Posterior cingulate gyrus (tissue), 11 donors: ENCODE measurements at regions not wholly inside any gene's neighbourhood (a gene's known extent, or its start where the extent isn't known, plus 50 kb on each side); places are given as distances from the start of the nearest gene placed in this dataset.
"Not testable (repeated sequence)": the region's sequence is repeated elsewhere in the genome, so short reads cannot be mapped to it uniquely, and the experiment has no call there.

Source experiments
- DNase-seq, 10 donors: peaks; one replicate each; pipeline versions ENCODE4 v3.0.0 to v3.0.0-alpha.2; 2020 to 2021; ENCODE audit warnings: mixed read lengths in 3 of 10
- intact Hi-C: fragments of 100-400 bp; cut with DNase I; formaldehyde crosslinking; loops from one replicate; pipeline ENCODE4 v1.15.1; 2023

DNA sequence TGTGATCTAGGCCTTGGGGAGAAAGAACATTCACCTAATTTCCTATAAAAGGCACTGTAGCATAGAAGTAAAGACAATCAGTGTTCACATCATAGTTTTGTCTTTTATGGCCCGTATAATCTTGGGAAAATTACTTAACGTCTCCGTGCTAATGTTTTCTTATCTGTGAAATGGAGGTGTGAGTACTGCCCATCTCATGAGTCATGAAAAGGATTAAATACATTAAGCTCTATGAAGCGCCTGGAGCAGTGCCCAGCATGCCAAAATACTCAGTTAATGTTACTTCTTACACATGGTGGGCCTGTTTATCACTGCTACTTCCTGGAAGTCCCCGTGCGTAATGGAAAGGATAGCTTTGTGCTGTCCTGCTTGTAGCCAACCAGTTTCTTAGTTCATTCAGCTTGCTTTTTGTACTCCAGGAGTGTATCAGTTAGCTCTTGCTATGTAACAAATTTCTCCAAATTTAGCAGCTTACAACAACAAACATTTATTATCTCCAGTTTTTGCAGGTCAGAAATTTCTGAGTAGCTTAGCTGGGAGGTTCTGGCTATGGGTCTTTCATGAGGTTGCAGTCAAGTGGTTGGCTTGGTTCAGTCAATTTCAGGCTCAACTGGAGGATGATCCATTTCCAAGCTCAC lies 103.6 kb upstream of the BMP2 start:
- DNase-seq: no peak
- intact Hi-C loops: no loop called here

DNA sequence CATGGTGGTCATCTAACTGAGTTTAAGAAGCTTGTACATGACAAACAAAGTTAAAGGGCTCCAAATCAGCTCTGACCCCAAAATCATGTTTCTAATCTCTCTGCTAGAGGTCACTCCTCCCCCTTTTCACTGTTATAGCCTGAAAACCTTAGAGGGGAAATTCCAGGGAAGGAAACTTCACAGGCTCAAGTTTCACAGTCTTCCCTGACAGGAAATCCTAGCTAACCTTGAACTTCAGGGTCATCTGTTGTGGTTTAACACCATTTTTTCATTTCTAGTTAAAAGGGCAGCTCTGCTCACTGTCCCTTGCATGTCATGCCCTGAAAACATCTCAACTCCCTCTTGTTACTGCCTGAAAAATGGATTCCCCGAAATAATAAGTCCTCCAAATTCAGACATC lies 104.4 kb upstream of the BMP2 start:
- DNase-seq: no peak
- intact Hi-C loops: no loop called here

GRCh38 chr20:6662309-6662708 lies 105.2 kb upstream of the BMP2 start:
- DNase-seq: no peak
- intact Hi-C loops: no loop called here

DNA sequence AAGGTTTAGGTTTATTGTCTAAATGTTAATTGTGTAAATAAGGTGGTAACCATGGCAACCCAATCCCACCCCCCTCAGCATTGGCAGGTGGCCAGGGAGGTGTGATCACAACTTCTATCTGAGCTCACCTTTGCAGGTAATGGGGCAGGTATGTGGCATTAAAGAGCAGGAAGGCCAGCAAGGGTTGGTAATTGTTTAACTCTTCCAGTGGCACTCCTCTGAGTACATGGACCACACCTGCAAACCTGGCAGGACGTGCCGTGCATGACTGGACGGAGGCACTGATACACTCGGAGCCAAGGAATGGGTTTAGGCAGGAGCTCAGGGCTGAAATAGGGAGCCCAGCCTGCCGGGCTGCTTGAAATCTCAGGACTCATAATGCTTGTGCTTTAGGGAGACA lies 107.0 kb upstream of the BMP2 start:
- DNase-seq: peak in 1 of 10 donors; percentile 52
- intact Hi-C loops: no loop called here

GRCh38 chr20:6658909-6659308 lies 108.6 kb upstream of the BMP2 start:
- intact Hi-C loops, DNase-seq: not testable (repeated sequence)

- DNase-seq: no peak
- intact Hi-C loops: no loop called here
These were observed 109.6 kb upstream of the BMP2 start for GRCh38 chr20:6657904-6658303.

DNA sequence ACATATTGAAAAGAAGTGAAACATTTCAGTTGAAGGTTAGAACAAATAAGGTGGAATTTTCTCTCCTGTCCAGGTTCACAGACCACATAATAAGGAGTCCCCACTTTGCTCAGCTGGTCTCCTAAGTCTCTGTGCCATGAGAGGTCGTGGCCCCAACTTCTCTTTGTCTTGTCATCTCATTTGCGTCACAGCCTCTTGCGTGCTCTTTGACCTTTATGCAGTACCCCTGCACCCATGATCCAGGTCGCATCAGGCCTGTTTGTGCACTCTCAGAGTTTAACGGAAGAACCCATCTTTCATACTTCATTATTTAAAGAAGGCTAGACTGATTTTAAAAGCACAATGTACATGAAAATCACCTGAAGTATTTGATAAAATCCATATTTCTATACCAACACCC lies 110.4 kb upstream of the BMP2 start:
- no peak for DNase-seq
- intact Hi-C loops: no loop called here

GRCh38 chr20:6654513-6655252 lies 112.8 kb upstream of the BMP2 start:
- intact Hi-C loops: no loop called here
- DNase-seq: no peak

DNA sequence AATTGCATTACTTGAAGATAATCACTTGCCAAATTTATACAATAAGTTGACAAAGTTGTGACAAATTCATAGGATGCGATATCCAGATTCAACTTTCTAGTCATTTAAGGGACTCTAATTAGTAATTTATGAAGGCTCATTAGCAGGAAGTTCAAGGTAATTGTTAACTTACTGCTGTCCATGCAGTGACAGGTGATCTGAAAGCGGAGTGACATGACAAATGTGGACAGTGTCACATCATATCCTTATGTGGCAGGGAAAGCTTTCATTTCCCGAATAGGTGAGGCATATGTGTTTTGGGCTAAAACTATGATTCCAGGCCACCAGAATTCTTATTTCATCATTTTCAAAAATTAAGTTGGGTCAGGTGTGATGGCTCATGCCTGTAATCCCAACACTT lies 115.9 kb upstream of the BMP2 start:
- intact Hi-C loops: no loop called here
- no peak for DNase-seq

DNA sequence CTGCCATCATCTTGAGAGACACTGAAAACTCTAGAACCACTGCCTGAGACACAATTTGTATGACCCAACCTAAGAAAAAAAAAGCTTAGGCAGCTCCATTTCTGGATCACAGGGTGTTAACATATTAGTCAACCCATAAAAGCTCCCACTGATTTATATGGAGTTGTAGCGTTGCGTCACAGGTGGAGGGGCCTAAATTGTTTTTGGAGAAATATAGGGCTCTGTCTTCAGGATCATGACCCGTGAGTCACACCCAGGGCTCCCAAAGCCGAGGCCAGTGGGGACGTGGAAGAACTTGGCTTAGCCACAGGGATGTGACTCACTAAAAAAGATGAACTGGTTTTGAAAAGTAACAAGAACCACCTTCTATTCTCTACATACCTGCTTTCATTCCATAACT lies 116.5 kb upstream of the BMP2 start:
- intact Hi-C loops: no loop called here
- no peak for DNase-seq

- no peak for DNase-seq
- intact Hi-C loops: no loop called here
These were observed 121.4 kb upstream of the BMP2 start for GRCh38 chr20:6646021-6646636.

DNA sequence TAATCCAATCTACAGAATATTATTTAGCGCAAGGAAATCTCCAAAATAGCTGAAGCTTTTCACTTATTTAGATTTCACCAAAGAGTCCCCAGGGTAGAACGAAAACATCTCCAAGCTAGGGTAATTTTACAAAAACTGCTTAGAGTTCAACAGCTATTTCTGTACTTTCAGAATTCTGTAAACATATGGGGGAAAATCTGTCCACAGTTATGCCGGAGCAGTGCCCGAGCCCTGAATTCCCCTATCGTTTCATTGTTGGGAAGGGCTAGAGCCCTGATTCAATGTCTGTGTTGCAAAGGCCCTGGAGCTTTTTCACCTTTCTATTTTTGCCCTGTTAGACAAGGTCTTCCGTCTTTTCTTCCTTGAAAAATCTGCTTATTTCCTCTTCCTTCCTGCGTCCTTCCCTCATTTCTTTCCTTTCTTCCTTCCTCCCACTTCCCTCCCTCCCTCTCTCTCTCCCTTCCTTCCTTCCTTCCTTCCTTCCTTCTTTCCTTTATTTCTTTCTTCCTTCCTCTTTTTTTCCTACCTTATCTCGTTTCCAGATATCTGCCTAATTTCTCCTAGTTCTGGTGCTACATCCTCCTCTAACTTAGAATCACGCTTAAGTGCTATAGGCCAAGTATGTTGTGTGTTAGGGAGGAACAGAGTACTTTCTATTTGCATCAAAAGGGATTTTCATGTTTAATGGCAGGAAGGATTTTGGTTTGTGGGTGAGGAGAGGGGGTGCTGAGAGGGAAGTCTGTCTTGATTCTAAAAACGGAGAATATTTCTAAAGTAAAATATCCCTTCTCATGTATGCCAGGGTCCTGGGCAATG lies 122.5 kb upstream of the BMP2 start:
- intact Hi-C loops: no loop called here
- DNase-seq: no peak

GRCh38 chr20:6641012-6641411 lies 126.5 kb upstream of the BMP2 start:
- intact Hi-C loops: no loop called here
- no peak for DNase-seq

GRCh38 chr20:6637160-6637579 lies 130.3 kb upstream of the BMP2 start:
- intact Hi-C loops: no loop called here
- no peak for DNase-seq

DNA sequence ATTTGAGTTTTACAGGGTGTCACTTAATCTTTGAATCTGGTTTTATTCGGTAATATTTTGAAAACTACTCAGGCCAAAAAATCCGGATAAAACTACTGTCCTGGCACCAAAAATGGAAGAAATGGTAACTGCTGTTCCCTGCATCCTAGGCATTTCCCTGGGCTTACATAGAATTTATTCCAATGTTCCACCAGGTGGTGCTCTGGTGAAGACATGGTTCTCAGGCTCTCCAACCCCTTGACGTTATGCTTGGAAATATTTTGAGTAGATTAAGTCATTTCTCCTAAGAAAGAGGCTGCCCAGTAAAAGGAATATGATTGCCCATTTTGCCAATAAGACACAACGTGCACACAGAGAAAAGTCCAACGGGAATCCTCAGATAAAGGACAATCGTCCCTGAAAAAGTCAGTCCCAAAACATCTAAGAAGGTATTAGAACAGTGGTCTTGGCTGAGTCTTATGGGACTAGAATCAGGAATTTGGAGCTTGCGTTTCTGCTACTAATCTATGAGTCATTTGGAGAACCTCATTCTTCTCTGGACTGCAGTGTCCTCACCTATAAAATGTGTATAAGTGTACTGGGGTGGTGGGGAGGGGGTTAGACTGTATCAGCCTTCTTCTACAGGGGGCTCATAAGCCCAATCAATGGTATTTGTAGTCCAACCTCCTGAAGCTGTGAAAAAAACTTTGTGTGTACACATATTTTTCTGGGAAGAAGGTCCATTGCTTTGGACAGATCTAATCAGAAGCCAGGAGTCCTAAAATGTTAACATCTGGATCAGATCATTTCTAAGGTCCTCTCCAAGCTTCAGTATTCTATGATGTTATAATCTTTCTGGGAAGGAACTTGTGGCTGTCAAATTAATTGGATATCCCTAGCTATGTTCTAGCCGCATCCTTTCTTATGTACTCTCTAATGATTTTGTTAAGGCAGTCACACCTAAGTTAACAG lies 131.0 kb upstream of the BMP2 start:
- peak in 1 of 10 donors; percentile 12 for DNase-seq
- intact Hi-C loops: no loop called here

DNA sequence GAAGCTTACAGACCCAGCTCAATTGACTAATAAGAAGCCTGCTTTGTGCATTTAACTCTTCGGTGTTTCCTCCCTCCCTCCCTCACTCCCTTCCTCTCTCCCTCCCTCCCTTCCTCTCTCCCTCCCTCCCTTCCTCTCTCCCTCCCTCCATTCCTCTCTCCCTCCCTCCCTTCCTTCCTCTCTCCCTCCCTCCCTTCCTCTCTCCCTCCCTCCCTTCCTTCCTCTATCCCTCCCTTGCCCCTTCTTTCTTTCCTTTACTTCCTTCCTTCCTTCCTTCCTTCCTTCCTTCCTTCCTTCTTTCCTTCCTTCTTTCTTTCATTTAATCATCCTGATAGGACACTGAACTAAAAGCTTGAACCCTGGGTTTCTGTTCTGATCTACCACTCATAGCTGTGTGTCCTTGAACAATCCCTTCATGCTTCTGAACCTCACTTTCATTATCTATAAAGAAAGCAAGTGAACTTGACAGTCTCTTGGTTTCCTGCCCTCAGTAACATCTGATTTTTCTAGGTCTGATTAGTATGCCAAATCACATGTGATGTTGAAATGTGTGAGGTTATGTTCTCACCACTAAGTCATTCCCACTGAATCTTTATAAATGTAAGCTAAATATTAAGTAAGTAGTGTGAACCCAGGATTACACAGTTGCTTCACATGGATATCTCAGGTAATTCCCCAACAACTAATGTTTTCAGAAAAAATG lies 132.3 kb upstream of the BMP2 start:
- intact Hi-C loops: no loop called here
- no peak for DNase-seq

DNA sequence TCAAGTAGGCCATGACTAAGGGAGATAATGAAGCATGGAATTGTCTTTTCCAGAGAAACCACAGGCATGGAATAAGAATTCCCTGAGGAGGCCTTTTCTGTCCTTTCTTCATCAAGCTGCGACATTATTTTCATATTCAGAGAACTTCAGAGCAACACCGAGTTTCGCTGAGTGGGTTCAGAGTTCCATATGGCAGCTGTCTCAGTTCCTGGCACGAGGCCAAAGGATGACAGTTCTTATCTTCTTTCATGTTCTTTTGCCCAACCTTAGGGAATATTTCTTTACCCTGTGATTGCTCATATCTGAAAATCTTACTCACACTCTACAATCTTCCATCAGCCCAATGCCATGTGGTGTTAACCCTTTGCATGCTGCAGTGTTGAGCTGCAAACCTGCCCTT lies 135.3 kb upstream of the BMP2 start:
- peak in 3 of 10 donors; percentile 8 to 19 (median 12) for DNase-seq
- intact Hi-C loops: no loop called here

- intact Hi-C loops: no loop called here
- DNase-seq: no peak
These were observed 137.0 kb upstream of the BMP2 start for GRCh38 chr20:6630514-6630913.

DNA sequence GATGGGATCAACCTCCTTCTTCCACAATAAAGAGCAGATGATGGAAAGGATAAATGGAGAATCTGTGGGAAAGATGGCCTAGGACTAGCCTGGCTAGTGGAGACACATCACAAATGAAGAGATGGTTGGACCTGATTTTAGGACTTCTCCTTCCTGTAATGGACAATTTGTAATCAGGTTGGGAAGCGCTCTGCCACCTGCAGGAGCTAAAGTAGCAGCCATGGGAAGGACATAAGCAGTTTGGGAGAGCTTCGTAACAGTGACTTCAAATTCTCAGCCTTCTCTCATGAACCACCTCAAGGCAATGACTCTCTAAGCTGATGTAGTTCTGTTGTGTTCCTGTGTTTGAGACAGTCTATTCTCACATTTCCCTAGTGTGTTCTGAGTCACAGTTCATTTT lies 137.9 kb upstream of the BMP2 start:
- DNase-seq: no peak
- intact Hi-C loops: no loop called here
